Gastrocnemius medialis (tissue), 4 donors: ENCODE measurements at regions not wholly inside any gene's neighbourhood (a gene's known extent, or its start where the extent isn't known, plus 50 kb on each side); places are given as distances from the start of the nearest gene placed in this dataset.

Experiments
- CTCF ChIP-seq, 5 experiments: fragments of 450-650 bp in 3 of 5; fragments of 200-600 bp in 2 of 5; sonication (generic) in 2 of 5; IDR thresholded peaks in 4 of 5; conservative IDR thresholded peaks in 1 of 5; 1 replicate in 4 of 5; 2 replicates in 1 of 5; pipeline ENCODE4 v1.5.1; 2016 to 2019; ENCODE audit warnings: antibody characterized with exemption in 5 of 5, mild to moderate bottlenecking in 3 of 5, moderate library complexity in 3 of 5
- POLR2A ChIP-seq, 2 donors: fragments of 450-650 bp; IDR thresholded peaks; one replicate each; pipeline ENCODE4 v1.6.1; 2017; ENCODE audit warnings: antibody characterized with exemption in 2 of 2, mild to moderate bottlenecking in 2 of 2, moderate library complexity in 2 of 2

DNA sequence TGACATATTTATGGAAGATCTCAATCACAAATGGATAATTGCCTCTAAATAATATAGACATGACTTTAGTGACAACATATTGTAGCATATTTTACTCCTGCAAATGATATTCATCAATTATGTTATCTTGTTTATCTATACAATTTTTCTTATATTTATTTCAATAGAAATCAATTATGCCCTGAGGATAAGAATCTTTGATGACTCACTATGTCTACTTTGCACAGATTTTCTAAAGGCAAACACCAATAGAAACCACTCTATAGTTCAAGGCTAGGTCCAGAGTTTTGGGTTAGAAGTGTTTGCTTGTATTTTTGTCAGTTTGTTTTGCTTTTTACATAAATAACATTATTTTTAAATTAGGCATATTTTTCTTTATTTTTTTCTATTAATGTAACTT, 879.0 kb downstream of the LTN1 start:
- TF ChIP-seq CTCF (IDR thresholded peaks at IDR 0.05 in 4 of 5, conservative IDR thresholded peaks at IDR 0.05 in 1 of 5) (no peak), POLR2A (IDR thresholded peaks at IDR 0.05) (no peak)
